SK-N-MC (cell line): ENCODE measurements at regions not wholly inside any gene's neighbourhood (a gene's known extent, or its start where the extent isn't known, plus 50 kb on each side); places are given as distances from the start of the nearest gene placed in this dataset.

ENCODE experiments used
- EZH2 ChIP-seq: fragments of 200-600 bp; sonication (generic); IDR thresholded peaks from one replicate; pipeline ENCODE4 v1.6.1; 2017; ENCODE audit warnings: antibody characterized with exemption
- FOXP2 ChIP-seq: optimal IDR thresholded peaks from 2 replicates; pipeline ENCODE3; 2011; ENCODE audit warnings: mild to moderate bottlenecking, moderate library complexity; ENCODE audit not compliant: insufficient read depth; ENCODE audit errors: extremely low read length, control extremely low read depth
- POLR2AphosphoS5 ChIP-seq: IDR thresholded peaks from 2 replicates; pipeline ENCODE4 v1.6.1; 2012; ENCODE audit warnings: mild to moderate bottlenecking, low read depth, low read length, borderline replicate concordance

DNA sequence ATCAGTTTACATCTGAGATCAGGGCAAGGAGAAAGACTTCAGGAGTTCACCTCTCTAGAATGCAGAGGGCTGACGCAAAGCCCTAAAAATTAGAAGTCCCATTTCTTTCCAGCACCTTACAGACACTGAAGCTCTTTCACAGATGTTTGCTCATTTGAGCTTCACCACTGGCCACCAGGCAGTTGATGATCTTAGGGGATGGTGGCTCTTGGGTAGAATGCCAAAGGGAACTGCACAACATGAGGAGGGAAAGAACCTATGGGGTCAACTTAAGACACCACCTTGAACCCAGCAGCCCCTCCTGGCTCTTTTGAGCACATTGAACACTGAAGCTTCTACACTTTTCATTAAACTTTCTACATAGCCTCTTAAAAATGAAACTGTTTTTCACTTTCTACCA is 390.3 kb upstream of the CELF2 start:
- TF ChIP-seq EZH2 (no peak), POLR2AphosphoS5 (no peak), FOXP2 (no peak)
